SK-N-MC (cell line): ENCODE measurements at regions not wholly inside any gene's neighbourhood (a gene's known extent, or its start where the extent isn't known, plus 50 kb on each side); places are given as distances from the start of the nearest gene placed in this dataset.

Experiments used
- EZH2 ChIP-seq: fragments of 200-600 bp; sonication (generic); IDR thresholded peaks from one replicate; pipeline ENCODE4 v1.6.1; 2017; ENCODE audit warnings: antibody characterized with exemption
- POLR2AphosphoS5 ChIP-seq: IDR thresholded peaks from 2 replicates; pipeline ENCODE4 v1.6.1; 2012; ENCODE audit warnings: mild to moderate bottlenecking, low read depth, low read length, borderline replicate concordance

DNA sequence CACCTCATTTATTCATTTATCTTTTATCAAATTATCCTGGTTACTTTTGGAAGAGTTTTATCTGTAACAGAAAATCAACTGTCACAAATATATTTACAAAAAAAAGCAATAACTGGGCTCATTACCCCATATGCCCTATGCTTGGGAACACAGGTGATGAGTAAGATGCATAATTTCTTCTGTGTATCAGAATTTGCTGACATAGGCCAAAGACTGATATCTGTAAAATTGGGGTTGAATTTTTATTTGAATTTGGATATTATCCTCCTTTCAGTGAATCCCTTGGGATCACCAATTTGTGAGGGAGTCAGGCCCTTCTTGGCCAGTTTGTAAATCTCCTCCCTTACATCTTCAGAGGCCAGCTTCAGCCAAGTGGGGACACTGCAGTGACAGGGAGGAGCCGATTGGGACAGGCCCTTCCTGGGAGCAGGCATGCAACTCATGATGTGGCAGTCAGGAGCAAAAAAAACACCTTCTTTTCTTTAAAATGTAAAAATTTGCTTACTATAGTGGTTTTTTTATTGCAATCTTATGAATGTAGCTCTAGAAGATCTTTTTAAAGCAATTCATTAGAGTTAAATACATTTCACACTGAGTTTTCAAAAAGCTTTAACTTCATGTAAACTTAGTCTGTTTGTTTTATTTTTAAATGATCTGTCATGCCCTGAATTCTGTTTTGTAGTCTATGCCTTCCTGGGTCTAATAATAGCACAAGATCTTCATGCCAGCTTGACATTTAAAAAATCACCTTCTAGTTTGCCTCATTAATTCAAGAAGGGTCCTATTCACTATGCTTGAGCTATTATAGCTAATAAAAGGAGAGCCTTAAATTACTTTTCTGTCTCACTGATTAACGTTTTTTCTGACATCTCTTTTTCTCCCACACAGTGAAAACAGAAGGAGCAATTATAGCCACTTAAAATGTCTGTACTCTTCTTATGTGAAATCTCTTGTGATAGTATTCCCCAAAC, 136.6 kb upstream of the SPRY1 start:
- TF ChIP-seq POLR2AphosphoS5 (no peak), EZH2 (no peak)
